GM12891 (cell line): ENCODE measurements at regions not wholly inside any gene's neighbourhood (a gene's known extent, or its start where the extent isn't known, plus 50 kb on each side); places are given as distances from the start of the nearest gene placed in this dataset.

Source experiments
- PAX5 ChIP-seq: IDR thresholded peaks from 2 replicates; pipeline ENCODE4 v1.6.1; 2011; ENCODE audit warnings: low read length, moderate library complexity, mild to moderate bottlenecking; ENCODE audit not compliant: insufficient read depth, severe bottlenecking
- POLR2A ChIP-seq: IDR thresholded peaks from 2 replicates; pipeline ENCODE4 v1.6.1; 2011; ENCODE audit warnings: low read depth, low read length, control low read depth
- POLR2AphosphoS5 ChIP-seq: IDR thresholded peaks from 2 replicates; pipeline ENCODE4 v1.6.1; 2011; ENCODE audit warnings: low read depth, low read length, control low read depth
- TAF1 ChIP-seq: IDR thresholded peaks from 2 replicates; pipeline ENCODE4 v1.6.1; 2011; ENCODE audit warnings: low read depth, low read length, control low read depth

- TF ChIP-seq PAX5 (no peak), POLR2A (no peak), POLR2AphosphoS5 (no peak), TAF1 (no peak)
These were observed 236.7 kb upstream of the EGLN3 start for GRCh38 chr14:34187519-34188044.
